ENCODE measurements at regions not wholly inside any gene's neighbourhood (a gene's known extent, or its start where the extent isn't known, plus 50 kb on each side); places are given as distances from the start of the nearest gene placed in this dataset.

GRCh38 chr11:70805971-70806370 lies 407.6 kb downstream of the CTTN start:
- DNase-seq (ENCODE audit: insufficient read length, low spot score) (no peak), FAIRE-seq (no peak)
- TF ChIP-seq POLR2A (IDR thresholded peaks at IDR 0.05; ENCODE audit: low read depth, low read length), result no peak

GRCh38 chr11:70806461-70807194 lies 408.3 kb downstream of the CTTN start:
- DNase-seq (ENCODE audit: insufficient read length, low spot score) (no peak), FAIRE-seq (no peak)
- no peak for TF ChIP-seq POLR2A (IDR thresholded peaks at IDR 0.05; ENCODE audit: low read depth, low read length)

- DNase-seq (ENCODE audit: insufficient read length, low spot score) (no peak), FAIRE-seq (no peak)
- no peak for TF ChIP-seq POLR2A (IDR thresholded peaks at IDR 0.05; ENCODE audit: low read depth, low read length)
Observed at GRCh38 chr11:70807195-70807543, 408.8 kb downstream of the CTTN start.

- DNase-seq (ENCODE audit: insufficient read length, low spot score) (no peak), FAIRE-seq (no peak)
- TF ChIP-seq POLR2A (IDR thresholded peaks at IDR 0.05; ENCODE audit: low read depth, low read length), result no peak
Observed at GRCh38 chr11:70808686-70809375, 410.5 kb downstream of the CTTN start.

GRCh38 chr11:70810133-70810532 lies 411.8 kb downstream of the CTTN start:
- no peak for TF ChIP-seq POLR2A (IDR thresholded peaks at IDR 0.05; ENCODE audit: low read depth, low read length)
- DNase-seq (ENCODE audit: insufficient read length, low spot score), result no peak
- no peak for FAIRE-seq

- no peak for FAIRE-seq
- no peak for TF ChIP-seq POLR2A (IDR thresholded peaks at IDR 0.05; ENCODE audit: low read depth, low read length)
- DNase-seq (ENCODE audit: insufficient read length, low spot score), result no peak
Observed at GRCh38 chr11:70810681-70811080, 412.4 kb downstream of the CTTN start.

- DNase-seq (ENCODE audit: insufficient read length, low spot score) (no peak), FAIRE-seq (no peak)
- TF ChIP-seq POLR2A (IDR thresholded peaks at IDR 0.05; ENCODE audit: low read depth, low read length), result no peak
Observed at GRCh38 chr11:70811483-70811882, 413.2 kb downstream of the CTTN start.

GRCh38 chr11:70811915-70812314 lies 413.6 kb downstream of the CTTN start:
- DNase-seq (ENCODE audit: insufficient read length, low spot score) (no peak), FAIRE-seq (no peak)
- TF ChIP-seq POLR2A (IDR thresholded peaks at IDR 0.05; ENCODE audit: low read depth, low read length), result no peak

- DNase-seq (ENCODE audit: insufficient read length, low spot score) (no peak), FAIRE-seq (no peak)
- no peak for TF ChIP-seq POLR2A (IDR thresholded peaks at IDR 0.05; ENCODE audit: low read depth, low read length)
Observed at GRCh38 chr11:70812472-70812871, 414.1 kb downstream of the CTTN start.

GRCh38 chr11:70813651-70814050 lies 415.3 kb downstream of the CTTN start:
- FAIRE-seq (no peak), DNase-seq (ENCODE audit: insufficient read length, low spot score) (no peak)
- no peak for TF ChIP-seq POLR2A (IDR thresholded peaks at IDR 0.05; ENCODE audit: low read depth, low read length)

- no peak for TF ChIP-seq POLR2A (IDR thresholded peaks at IDR 0.05; ENCODE audit: low read depth, low read length)
- no peak for DNase-seq (ENCODE audit: insufficient read length, low spot score)
- FAIRE-seq, result no peak
Observed at GRCh38 chr11:70815485-70815832, 417.1 kb downstream of the CTTN start.

- no peak for TF ChIP-seq POLR2A (IDR thresholded peaks at IDR 0.05; ENCODE audit: low read depth, low read length)
- FAIRE-seq (no peak), DNase-seq (ENCODE audit: insufficient read length, low spot score) (no peak)
Observed at GRCh38 chr11:70816156-70816678, 417.9 kb downstream of the CTTN start.

- FAIRE-seq, result no peak
- DNase-seq (ENCODE audit: insufficient read length, low spot score), result no peak
- no peak for TF ChIP-seq POLR2A (IDR thresholded peaks at IDR 0.05; ENCODE audit: low read depth, low read length)
Observed at GRCh38 chr11:70818351-70818750, 420.0 kb downstream of the CTTN start.

- TF ChIP-seq POLR2A (IDR thresholded peaks at IDR 0.05; ENCODE audit: low read depth, low read length), result no peak
- DNase-seq (ENCODE audit: insufficient read length, low spot score) (no peak), FAIRE-seq (no peak)
Observed at GRCh38 chr11:70819022-70819421, 420.7 kb downstream of the CTTN start.

GRCh38 chr11:70820311-70820710 lies 422.0 kb downstream of the CTTN start:
- no peak for DNase-seq (ENCODE audit: insufficient read length, low spot score)
- no peak for TF ChIP-seq POLR2A (IDR thresholded peaks at IDR 0.05; ENCODE audit: low read depth, low read length)
- no peak for FAIRE-seq
